ENCODE measurements at regions not wholly inside any gene's neighbourhood (a gene's known extent, or its start where the extent isn't known, plus 50 kb on each side); places are given as distances from the start of the nearest gene placed in this dataset.
"Not testable (repeated sequence)": the region's sequence is repeated elsewhere in the genome, so short reads cannot be mapped to it uniquely, and the experiment has no call there.

DNA sequence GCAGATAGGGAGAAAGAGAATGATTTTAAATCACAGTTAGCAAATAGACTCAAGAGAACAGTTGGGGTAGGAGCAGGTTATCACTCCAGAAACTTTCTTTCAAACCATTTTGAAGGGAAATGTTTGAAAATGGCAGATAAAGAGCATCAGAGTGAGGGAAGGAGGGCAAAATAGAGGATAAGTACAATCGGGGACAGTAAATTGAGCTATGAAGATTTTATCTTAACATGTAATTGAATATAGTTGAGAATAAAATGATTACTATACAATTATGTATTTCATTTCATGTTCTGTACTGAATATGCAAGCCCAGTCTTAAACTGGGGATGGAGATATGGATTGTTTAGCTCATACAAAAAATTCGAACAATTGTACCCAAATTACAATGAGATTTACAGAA is 54.0 kb downstream of the MAP10 start:
- no peak for ATAC-seq

DNA sequence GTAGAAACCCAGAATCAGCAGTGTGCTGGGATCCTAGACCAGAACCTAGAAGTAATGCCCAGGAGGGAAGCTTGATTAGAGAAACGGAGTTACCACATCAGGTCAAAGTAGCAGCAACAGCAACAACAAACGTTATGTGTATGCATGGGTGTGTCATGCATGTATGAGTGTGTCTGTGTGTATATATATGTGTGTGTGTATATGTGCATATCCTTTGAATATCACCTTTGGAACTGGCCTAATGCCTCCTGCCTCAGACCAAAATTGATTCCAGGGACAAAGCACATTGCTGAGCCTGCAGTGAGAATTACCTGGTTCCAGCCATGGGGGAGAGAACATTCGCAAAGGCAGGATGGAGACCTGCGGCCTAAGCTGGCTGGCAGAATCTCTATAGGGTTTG is 55.9 kb downstream of the MAP10 start:
- ATAC-seq: no peak

DNA sequence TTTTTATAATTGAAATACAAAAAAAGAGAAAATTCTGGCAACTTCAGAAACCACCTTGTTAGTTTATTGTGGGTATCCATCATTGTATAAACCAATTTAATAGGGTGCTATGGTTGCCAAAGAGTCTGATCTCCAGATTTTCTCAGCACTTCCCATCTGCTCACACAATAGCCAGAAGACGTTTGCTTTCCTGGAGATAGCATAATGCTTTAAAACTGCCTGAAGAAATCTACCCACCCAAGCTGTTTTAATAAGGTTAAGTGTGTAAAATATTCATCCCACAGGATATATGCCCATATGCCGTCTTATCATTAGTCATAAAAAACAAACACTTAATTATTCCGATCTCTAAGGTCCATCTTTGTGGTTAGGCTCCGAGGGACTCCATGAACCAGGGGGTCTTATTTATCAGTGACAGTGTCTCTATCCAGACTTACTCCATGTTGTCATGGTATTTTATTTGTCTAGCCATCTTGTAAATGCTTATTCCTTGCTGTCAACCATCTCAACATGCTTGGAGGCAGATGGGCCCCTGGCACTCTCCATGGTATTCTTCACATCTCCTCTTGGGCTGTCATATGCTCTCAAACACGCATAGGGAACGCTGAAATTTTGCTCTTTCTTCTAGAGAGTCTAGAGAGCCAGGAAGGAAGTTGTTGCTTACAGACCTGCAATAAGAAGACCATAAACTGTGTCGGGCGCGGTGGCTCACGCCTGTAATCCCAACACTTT is 58.5 kb downstream of the MAP10 start:
- ATAC-seq: no peak

DNA sequence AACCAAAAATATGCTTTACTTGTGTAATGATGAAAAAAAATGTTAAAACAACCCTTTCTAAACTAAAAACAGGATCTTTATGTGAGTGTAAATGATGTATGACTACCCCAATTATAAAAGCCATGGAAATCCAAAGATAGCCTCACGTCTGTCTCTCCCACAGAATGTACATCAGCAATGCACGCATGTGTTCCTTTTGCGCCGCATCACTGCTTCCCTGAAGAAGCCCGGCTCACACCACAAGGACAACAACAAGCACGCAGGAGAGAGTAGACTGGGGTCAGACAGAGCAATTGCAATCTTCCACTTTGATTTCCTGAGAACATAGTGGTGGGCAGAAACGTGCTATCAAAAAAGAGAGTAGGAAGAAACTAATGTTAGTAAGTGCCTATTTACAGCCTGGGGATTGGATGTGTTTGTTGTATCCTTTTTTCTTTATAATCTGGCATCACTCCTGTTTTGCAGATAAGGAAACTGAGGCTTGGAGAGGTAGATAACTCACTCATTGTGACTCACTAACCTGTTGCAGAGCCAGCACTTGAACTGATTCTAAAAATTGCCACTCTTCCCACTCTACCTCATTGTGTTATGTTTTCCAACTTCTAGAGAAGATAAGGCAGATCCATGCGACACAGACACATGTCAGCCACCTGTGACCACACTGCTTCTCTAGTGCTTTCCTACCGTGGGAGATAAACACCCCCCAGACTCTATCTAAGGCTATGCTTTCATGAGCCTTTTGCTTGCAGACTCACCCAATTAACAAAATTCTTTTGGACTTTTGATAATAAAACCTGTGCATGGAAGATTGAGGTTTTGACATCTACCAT is 60.1 kb downstream of the MAP10 start:
- ATAC-seq: no peak

DNA sequence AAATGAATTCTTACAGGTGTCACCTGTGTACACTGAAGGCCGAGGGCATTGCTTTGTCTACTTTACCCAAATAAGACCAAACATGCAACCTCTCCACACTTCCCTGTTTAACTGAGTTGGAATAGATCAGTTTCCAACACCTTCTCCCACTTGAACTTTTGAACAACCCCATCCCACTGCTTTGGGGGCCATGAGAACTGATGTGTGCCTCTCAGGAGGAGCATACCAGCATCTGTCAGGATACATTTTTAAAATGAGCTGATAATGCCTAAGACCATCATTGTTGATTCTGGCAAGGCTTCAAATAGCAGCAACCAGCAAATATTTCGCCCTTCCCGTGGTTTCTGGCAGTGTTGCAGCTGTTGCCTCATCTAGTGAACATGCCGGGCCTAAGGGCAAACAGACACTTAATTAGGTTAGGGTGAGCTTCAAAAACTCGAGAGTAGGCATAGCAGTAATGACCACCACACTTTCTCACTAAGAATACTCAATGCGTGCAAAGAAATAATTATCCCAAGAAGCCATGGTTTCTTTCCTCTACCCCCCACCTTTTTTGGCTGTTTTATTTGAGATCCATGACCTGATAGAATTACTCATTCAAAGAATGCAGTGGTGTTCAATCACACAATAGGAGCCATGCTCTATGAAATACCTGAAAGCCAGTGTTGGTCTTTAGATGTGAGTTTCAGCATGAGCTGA is 63.7 kb downstream of the MAP10 start:
- no peak for ATAC-seq

DNA sequence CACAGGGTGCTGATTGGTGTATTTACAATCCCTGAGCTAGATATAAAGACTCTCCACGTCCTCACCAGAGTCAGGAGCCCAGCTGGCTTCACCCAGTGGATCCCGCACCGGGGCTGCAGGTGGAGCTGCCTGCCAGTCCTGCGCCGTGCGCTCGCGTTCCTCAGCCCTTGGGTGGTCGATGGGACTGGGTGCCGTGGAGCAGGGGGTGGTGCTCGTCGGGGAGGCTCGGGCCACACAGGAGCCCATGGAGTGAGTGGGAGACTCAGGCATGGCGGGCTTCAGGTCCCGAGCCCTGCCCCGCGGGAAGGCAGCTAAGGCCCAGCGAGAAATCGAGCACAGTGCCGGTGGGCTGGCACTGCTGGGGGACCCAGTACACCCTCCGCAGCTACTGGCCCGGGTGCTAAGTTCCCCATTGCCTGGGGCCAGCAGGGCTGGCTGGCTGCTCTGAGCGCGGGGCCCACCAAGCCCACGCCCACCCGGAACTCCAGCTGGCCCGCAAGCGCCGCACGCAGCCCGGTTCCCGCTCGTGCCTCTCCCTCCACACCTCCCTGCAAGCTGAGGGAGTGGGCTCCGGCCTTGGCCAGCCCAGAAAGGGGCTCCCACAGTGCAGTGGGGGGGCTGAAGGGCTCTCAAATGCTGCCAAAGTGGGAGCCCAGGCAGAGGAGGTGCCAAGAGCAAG is 66.2 kb downstream of the MAP10 start:
- ATAC-seq: not testable (repeated sequence)

DNA sequence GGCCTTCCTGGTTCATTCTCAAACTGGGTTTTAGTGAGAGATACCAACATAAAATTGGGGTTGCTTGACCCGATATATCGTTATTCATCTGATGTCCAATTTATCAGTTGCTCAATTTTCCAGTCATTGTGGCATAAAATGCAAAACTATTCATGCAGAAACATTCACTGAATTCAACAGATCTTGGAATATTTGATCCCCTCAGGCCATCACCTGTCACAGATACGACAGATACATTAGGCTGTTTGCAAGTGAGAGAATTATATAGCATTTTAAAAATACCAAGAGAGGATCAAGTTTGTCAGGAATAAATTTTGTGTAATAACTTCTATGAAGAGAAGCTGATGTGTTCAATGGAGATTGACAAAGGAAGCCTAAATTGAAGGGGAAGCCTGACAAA is 67.1 kb downstream of the MAP10 start:
- ATAC-seq: no peak

DNA sequence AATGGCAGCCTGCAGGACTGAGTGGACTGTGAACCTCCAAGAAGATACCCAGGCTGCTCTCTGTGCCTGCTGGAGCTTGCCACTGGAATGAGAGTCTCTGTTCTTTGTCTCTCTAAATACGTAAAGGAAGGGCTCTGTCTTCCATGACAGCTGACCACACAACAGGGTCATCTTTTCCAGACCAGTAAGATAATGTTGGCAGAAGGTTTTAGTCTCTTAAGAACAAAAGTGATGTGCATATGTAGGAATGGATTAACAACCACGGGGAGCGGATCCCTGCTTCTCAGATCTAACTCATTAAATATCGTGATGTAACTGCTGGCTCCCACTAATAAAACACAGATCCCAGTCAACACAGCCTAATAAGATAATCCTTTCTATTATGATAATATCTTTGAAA is 67.5 kb downstream of the MAP10 start:
- ATAC-seq: no peak

DNA sequence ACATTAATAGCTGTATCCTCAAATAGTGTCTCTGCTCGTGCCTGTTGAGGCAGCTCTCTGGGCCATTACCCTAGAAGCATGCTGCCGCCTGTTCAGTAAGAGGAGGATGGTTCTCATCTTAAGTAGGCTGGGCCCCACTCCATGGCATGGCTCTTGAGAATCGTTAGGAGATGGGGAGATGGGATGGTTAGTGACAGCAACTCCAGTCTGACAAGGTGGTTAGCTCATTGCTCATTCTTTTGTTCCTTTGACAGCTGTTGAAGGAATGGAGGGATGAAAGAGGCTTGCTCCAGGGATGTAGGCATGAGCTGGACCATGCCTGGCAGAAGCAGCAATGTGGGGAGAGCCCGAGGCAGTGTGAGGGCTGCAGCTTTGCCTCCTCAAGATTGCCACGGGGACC is 68.2 kb downstream of the MAP10 start:
- no peak for ATAC-seq

DNA sequence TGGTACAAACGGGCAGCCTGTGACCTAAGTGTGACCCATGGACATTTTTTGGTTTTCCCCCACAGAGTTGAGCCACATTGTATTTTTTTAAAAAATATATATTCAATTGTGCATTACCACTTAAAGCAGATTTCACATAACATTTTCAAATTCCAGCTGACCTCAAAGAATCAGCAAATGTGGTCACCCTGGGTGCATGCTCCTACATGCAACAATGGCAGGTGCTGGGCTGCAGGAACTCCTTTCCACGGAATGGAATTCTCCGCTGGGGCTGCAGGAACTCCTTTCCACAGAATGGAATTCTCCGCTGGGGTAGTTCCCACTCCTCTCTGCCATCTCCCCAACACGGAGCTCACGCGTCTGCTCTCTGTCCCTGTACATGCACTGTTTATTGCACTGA is 68.7 kb downstream of the MAP10 start:
- ATAC-seq: no peak

DNA sequence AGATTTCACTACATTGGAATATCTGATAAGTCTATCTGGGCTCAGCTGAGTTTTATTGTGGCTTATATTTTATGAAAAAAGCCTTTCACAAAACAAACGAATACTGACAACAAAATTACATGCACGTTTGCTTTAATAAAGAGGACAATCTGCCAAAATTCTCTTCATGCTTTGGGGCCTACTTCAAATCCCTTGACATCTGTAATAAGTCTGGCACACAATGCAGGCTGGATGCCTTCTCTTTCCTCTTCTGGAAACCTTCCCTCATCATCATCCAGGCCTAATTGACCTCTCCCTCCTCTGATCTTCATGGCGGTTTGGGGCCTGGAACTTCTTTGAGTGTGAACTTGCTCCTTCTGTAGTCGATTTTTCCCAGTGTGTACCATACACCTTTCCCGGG is 70.3 kb downstream of the MAP10 start:
- ATAC-seq: no peak

DNA sequence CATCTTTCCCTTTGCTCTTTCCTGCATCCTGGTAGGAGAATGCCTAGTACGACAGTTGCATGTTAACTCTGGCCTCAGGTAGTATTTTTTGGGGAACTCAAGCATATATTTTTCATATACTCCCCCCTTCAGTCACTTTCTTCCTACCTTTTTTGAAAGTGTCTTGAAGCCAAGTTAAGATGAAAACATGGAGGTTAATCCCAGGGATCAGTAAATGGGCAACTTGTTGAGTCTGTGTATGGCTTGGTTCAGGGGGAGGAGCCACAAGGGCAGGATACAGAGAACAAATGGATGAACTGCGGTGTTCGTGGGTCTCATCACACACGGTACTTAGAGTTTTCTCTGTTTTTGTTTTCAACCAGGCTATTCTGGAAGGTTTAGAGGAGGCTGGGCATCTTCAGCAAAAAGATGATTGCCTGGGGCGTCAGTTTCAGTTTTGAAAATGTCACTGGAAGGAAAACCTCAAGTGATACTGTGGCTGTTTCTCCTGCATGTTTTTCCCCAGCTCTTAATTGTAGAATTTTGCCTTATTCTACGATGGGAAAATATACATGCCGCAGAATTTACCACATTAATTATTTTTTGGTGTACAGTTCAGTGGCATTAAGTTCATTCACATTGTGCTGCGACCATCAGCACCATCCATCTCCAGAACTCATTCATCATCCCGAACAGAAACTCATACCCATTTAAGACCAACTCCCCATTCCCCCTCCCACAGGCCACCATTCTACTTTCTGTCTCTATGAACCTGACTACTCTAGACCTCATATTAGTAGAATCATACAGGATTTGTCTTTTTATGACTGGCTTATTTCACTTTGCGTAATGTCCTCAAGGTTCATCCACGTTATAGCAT is 71.5 kb downstream of the MAP10 start:
- ATAC-seq: no peak

DNA sequence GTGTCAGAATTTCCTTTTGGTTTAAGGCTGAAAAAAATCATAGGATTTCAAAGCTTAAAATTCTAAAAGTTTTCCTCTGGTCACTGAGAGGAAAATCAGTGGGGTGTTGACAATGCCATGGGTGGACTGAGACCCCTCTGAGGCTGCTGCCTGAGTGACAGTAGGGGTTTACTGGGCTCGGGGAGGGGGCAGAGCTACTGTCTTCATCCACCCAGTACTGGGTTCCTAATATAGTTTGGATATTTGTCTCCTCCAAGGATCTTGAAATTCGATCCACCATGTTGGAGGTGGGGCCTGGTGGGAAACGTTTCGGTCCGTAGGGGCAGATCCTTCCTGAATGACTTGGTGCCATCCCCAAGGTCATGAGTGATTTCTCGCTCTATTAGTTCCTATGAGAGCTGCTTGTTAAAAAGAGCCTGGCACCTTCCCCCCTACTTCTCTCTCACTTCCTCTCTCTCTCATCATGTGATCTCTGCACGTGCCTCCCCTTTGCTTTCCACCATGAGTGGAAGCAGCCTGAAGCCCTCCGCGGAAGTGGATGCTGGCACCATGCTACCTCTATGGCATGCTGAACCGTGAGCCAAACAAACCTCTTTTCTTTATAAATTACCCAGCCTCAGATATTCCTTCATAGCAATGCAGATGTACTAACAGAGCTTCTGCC is 72.3 kb downstream of the MAP10 start:
- no peak for ATAC-seq

DNA sequence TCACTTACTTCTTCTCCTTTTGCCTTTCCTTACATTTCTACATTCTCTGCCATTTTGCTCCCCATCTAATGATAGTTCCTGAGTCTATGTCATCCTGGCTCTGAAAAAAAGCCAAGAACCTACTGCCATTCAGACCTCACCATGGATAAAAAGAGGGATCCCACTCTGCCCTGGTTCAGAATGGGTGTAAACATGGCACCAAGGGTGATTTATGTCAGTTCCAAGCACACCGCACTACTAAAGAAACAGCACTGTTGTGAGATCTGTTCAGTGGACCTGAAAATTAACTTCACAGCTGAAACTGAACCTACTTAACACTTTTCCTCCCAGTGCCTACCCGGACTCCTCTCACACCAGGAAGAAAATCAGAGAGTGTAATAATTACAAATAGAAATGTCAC is 72.3 kb upstream of the NTPCR start:
- ATAC-seq: no peak

DNA sequence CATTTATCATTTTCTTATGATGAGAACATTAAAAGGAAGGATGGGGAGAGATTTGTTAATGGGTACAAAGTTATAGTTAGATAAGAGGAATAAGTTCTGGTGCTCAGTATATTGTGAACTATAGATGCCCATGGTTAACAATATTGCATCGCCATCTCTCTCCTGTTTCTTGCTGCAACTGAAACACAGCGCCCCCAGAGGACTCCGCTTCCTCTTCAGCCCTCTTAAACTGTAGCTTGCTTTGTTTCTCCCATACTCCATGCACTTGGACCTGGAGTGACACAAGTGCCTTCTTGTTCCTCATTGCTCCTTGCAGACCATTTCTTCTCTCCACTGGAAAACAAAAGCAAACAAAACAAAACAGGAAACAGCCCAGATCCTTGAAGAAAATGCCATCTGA is 70.1 kb upstream of the NTPCR start:
- ATAC-seq: no peak

DNA sequence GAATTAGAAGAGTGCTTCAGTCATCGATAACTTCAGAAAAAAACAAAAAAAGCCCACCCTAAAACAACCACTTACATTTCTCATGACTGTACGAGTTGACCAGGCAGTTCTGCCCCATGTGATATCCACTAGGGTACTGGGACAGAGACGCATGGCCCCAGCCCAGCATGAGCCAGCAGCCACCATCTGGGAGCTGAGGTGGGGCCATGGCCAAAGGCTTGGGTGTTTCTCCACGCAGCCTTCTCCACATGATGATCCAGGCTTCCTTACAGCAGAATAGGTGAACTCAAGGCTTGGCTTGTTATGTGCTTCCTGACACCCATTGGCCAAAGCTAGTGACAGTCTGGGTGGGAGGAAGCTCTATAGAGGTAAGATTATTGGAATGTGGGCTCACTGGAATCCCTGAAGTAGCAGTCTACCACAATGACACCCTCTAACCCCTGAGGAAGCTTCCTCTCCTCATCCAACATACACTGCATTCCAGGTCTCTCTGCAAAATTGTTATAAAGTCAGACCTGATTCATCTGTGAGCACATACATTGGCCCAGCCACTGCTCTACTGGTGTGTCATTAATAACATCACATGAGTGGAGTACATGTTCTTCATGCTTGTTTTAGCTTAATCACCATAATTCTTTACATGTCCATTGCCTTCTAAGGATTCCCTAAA is 66.3 kb upstream of the NTPCR start:
- ATAC-seq: no peak

DNA sequence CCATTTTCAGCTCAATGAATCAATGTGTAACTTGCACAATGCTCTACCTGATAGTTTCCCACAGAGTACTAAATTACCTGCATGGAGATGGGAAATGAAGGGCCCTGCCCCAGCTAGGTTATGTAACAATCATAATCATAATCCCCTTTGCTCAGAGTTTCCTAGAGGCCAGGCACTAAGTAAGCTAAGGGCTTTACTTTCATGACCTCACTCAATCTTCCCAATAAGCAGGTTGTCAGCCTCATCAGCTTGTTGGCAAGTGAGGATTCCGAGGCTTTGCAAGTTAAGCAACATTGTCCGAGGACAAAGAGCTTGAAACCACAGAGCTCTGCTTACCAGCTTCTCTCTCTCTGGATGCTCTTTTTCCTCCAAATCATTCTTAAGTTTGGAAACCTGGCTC is 64.1 kb upstream of the NTPCR start:
- no peak for ATAC-seq

DNA sequence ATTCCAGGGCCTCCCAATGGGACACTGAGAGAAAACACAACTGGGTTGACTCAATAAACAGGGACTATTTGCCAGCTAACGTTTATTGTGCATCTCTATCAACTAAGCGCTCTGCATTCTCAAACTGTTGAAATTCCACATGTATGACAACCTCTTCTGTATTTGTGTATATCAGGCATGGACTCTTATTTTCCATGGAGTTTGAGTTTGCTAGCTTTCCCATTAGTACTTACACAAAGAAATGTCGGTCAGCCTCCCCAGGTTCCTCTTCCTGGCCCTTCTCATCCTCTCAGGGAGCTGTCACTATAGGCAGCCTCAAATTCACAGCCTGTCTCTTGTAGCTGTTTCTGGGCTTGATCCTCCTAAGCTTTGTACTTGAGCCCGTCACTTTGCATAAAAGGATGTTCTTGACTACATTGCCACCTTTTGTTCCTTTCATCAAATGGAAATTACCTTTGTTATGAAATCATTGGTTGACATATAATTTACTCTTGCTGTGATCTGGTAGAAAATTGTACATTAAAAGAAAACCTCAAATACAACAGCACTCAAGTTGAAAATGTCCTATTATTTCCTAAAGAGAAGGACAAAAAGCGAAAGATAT is 60.0 kb upstream of the NTPCR start:
- ATAC-seq: no peak

DNA sequence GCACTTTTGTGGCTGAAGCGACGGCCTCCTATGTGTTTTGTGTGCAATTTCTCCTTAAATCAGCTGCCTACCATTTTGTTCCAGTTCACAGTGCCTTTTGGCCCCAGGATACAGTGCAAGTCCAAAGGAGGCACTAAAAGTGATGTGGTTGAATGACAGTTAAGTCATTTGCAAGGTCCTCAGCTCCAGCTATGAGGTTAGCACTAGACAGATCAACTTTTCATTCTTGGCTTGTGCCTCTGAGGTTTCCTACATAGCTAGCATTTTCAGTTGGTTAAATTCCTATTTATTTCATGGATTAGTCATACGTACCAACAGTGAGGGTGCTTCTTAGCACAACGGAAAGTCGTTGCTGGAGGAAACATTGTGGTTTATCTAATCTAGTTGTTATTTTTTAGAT is 59.3 kb upstream of the NTPCR start:
- ATAC-seq: peak in 1 of 2 donors; percentile 24

DNA sequence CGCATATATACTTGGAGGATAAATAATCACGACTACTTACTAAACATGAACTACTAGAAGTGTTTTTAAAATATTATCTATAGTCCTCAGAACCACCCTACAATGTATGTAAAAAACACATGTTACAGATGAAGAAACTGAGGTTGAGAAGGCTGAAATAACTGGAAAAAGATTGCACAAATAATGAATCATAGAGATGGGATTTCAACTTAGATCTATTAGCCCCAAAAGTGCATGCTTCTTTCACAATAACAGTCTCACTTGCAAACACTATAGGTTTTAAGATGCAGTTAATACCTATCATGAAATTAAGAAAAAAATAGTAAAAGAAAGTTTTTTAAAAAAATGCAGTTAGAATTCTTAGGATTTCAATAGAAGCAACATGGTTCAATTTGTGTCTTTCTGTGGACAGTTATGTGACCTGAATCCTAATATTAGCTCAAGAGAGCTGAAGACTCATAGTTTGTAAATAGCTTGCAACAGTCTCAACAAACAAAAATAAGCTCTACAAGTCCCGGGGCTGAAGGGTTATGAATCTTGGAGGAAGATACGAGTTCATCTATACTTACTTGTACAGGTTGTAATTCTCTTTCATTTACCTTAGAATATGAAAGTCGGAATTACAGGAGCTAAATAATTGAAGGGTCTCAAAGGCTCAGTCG is 58.6 kb upstream of the NTPCR start:
- ATAC-seq: no peak

Measured in activated CD4-positive, CD25-positive, alpha-beta regulatory T cell treated with anti-CD3 and anti-CD28 coated beads, Interleukin-2, amount 50 U/mL, for 24 hours (primary cell).